HuH-7.5 (cell line): ENCODE measurements at regions not wholly inside any gene's neighbourhood (a gene's known extent, or its start where the extent isn't known, plus 50 kb on each side); places are given as distances from the start of the nearest gene placed in this dataset.
"Not testable (repeated sequence)": the region's sequence is repeated elsewhere in the genome, so short reads cannot be mapped to it uniquely, and the experiment has no call there.

ENCODE experiments used
- DNase-seq: peaks from one replicate; pipeline ENCODE4 v3.0.0; 2011; ENCODE audit warnings: low spot score

- DNase-seq, result no peak
Measured at GRCh38 chr5:172528440-172528839, 74.1 kb upstream of the SH3PXD2B start.

GRCh38 chr5:172527559-172527958 is 73.2 kb upstream of the SH3PXD2B start:
- DNase-seq, result no peak

- DNase-seq, result no peak
Measured at GRCh38 chr5:172525996-172526360, 71.7 kb upstream of the SH3PXD2B start.

DNA sequence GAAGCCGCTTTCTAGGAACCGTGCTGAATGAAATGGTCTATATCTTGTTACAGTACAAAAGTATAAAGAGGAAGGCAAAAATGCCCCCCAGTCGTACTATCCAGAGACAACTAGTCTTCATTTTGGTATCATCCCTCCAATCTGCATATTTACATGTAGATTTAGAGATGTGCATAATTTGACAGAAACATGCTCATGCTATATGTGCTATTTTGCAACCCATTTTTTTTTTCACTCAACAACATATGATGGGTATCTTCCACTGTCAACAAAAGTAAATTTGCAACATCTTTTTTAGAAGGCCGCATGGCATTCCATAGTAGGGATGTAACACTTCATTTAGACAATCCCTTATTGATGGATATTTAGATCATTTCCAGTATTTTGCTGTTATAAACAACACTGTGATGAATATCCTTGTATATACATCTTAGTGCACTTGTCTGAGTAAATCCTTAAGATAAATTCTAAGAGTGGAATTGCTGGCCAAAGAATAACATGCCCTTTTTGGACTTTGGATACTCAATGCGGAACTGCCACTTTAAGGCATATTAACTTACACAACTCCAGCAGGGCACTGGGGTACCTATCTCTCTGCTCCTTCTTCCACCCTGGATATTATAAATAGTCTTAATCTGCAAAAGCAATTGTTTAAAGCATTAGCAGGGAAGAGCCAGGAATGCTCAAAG is 71.1 kb upstream of the SH3PXD2B start:
- DNase-seq, result no peak

GRCh38 chr5:172524573-172525021 is 70.3 kb upstream of the SH3PXD2B start:
- no peak for DNase-seq

DNA sequence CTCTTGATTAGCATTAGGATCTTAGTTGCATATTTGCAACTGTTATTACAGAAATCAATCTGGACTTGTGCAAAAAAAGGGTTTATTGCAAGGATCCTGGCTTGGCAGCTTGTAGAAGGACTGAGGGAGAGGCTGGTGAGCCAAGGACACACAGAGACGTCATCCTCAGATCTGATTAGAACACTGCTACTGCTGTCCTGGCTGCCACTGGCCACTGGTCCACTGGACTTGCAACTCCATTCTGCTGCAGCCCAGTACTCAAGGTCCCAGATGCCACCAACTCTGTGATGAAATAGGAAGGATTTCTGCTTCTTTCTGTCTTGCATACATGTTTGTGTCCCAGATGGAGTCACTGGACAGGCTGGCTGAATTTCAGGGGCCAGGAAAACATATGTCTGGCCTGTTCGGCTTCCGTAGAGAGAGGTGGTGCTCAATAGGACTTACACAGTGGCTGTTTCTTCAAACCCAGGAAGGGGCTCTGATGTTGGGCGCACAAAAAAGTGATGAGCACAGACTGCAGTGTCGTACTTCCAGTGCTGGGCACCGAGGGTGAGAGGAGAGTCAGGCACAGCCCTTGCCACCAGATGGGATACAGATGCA is 68.9 kb upstream of the SH3PXD2B start:
- DNase-seq, result no peak

DNA sequence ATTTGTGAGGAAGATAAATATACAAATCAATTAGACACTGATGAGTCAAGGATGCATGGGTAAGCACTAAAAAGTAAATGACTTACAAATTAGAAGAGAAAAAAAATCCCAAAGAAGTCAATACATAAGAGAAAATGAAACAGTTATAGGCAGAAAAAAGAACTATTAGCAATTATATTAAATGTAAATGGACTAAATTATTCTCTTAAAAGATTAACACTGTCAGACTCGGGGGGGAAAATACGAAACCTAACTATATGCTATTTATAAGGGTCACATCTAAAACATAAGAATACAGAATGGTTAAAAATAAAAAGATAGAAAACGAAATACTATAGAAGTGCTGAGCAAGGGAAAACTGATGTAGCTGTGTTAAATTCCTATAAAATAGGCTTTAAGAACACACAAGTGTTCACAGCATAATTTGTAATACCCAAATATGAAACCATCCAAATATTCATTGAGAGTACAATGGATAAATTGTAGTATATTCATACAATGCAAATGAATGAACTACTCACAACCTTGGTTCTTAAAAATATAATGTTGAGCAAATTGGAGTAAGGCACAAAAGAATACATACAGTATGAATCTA is 67.1 kb upstream of the SH3PXD2B start:
- no peak for DNase-seq

- DNase-seq, result no peak
Measured at GRCh38 chr5:172511952-172512351, 57.6 kb upstream of the SH3PXD2B start.

- DNase-seq, result no peak
Measured at GRCh38 chr5:172509405-172509781, 55.1 kb upstream of the SH3PXD2B start.

DNA sequence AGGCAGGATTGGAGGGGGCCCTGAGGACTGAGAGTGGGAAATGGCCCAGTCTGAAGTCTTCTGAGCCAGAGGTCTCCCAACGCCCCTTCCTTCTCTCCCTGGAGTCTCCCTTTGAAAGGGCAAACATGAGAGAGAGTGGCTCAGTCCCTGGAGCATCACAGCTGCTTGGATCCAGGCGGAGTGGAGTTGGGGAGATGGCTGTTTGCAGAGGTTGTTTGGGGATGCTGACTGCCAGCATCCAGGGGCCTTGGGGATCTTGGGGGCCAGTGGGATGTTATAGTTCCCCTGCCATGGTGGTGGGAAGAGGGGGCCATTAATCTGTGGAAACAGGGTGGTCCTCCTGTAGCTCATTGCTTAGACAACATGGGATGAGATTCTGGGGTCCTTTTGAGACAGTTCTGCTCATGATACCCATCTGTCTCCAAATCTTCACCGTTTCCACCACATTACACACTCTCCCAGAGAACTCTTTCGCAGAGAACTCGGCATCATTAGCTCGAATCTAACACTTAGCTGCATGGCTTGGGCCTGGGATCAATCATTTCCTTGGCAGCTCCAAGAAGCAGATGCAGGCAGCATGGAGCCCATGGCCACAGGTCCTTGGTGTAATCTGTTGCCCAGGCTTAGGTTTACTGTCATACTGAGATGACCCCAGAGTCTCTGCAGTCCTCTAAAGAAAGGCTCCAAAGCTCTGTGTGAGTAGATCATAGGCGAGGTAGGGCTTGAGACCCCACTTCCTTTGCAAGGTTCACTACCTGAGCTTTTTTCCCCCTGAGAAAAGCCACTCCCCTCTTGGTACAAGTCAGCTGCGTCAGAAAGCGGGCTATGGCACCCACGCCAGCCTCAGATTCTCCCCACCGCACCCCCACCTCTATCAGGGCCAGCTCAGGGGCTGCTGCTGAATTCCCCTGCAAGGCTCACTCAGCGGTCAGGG is 54.4 kb upstream of the SH3PXD2B start:
- no peak for DNase-seq

DNA sequence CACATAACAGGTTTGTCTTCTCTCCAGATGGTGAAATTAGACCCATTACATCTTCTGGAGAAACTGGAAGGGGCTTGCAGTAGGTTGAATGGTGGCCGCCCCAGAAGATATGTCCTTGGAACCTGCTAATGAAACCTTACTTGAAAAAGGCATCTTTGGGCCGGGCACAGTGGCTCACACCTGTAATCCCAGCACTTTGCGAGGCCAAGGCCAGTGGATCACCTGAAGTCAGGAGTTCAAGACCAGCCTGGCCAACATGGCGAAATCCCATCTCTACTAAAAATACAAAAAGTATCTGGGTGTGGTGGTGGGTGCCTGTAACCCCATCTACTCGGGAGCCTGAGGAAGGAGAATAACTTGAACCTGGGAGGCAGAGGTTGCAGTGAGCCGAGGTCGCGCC is 53.2 kb upstream of the SH3PXD2B start:
- DNase-seq, result not testable (repeated sequence)

DNA sequence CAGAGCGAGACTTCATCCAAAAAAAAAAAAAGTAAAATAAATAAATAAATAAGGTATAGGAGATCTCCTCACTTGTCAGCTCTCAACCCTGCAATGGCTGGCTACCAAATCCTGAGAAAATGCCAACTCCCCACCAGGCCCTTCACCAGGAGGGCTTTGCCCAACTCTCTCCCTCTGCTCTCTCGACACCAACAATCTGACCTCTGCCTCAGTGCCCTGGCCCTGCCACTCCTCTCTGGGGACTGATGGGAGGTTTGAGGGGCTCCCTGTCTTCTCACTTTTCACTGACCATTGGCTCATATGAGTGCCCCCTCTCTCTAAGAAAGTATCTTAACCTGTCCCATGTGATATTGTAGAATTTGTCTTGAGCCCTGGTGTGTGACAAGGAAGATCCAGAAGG is 52.6 kb upstream of the SH3PXD2B start:
- no peak for DNase-seq

GRCh38 chr5:172506251-172506650 is 51.9 kb upstream of the SH3PXD2B start:
- DNase-seq, result no peak

DNA sequence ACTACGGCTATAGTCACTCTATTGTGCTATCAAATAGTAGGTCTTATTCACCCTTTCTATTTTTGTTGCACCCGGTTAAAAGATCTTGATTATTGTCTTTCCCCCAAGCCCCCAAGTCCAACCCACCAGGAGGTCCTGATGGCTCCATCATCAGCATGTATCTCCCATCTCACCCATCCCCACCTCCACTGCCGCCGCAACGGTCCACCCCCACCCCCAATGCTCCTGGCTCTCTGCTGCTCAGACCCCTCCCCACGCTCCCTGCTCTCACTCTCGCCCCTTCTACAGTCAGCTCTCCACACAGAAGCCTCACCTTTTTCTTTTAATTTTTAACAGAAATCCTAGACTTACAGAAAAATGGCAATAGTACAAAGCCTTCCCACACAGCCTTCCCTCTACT is 51.5 kb upstream of the SH3PXD2B start:
- DNase-seq, result no peak

DNA sequence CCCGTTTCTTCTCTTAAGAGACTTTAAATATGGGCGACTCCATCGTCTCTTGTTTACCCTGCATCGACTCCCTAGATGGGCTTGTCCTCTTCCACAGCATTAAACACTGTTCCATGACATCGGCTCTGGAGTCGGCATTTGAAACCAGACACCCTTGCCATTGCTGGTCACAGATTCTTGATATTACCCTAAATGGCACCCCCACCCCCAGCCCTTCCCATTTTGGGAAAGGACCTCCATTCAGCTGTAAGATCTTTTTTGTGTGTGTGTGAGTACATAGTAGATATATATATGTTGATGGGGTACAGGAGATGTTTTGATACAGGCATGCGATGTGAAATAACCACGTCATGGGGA is 51.1 kb upstream of the SH3PXD2B start:
- DNase-seq, result no peak

DNA sequence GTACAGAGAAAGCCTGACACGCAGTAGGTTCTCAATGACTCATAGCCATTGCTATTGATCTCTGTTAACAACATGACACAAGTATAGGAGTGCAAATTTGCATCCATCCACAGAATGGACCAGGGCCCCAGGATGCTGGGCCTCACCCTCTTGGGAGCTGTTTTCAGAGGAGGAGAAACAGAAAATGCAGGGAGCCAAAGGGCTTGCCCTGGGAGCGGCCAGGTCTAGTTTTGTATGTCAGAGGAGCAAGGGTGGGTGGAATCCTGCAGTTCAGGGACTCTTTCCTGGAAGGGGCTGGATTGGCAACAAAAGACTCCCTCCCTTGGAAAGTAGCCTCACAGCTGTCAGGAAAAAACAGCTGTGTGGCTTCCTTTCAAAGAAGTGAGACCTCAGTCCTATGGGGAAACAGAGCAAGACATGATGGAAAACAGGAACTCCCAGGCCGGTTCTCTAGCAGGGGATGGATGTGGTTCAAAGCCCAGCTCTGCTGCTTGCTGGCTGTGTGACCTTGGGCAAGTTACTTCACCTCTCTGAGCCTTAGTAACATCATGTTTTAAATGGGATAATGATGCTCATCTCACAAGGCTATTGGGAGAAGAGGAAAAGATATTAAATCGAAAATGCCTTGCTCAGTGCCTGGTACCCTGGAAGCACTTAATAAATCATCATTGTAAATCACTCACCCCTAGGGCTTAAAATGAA is 50.5 kb upstream of the SH3PXD2B start:
- DNase-seq, result no peak

- DNase-seq, result no peak
Measured at GRCh38 chr5:172503925-172504700, 49.8 kb upstream of the SH3PXD2B start.
